Lower lobe of right lung (tissue), 2 donors: ENCODE measurements at regions not wholly inside any gene's neighbourhood (a gene's known extent, or its start where the extent isn't known, plus 50 kb on each side); places are given as distances from the start of the nearest gene placed in this dataset.

Source experiments
- ATAC-seq, 2 donors: fragments of 200-7000 bp; cut with Tn5 transposase; one replicate each; pipeline ENCODE4 v1.9.1; 2020 to 2022; ENCODE audit warnings: mild to moderate bottlenecking in 2 of 2, moderate library complexity in 2 of 2
- DNase-seq: peaks from one replicate; pipeline ENCODE4 v3.0.0-alpha.2; 2020
- H3K27ac ChIP-seq: fragments of 200-600 bp; one replicate; pipeline ENCODE4 v1.8.0; 2022
- H3K27me3 ChIP-seq: fragments of 200-600 bp; one replicate; pipeline ENCODE4 v1.8.0; 2022; ENCODE audit warnings: low read depth
- H3K36me3 ChIP-seq: fragments of 200-600 bp; one replicate; pipeline ENCODE4 v1.8.0; 2022; ENCODE audit warnings: mild to moderate bottlenecking
- H3K4me1 ChIP-seq: fragments of 200-600 bp; one replicate; pipeline ENCODE4 v1.8.0; 2022
- H3K4me3 ChIP-seq: fragments of 200-600 bp; one replicate; pipeline ENCODE4 v1.8.0; 2022; ENCODE audit warnings: mild to moderate bottlenecking
- H3K9me3 ChIP-seq: fragments of 200-600 bp; one replicate; pipeline ENCODE4 v1.8.0; 2022
- CTCF ChIP-seq: fragments of 200-600 bp; IDR thresholded peaks from one replicate; pipeline ENCODE4 v1.8.0; 2022; ENCODE audit warnings: antibody characterized with exemption, mild to moderate bottlenecking
- intact Hi-C: fragments of 100-400 bp; cut with DNase I; formaldehyde crosslinking; loops from one replicate; pipeline ENCODE4 v1.11.0; 2022
- donor health status: DM: no; HTN: yes; CAD: no; lungs with severe emphysema.

- H3K9me3 ChIP-seq, result no peaks in the 10 kb centered on the region
- no peak overlapping the region for H3K4me3 ChIP-seq
- H3K36me3 ChIP-seq, result no peaks in the 10 kb centered on the region
- ATAC-seq (no peak), DNase-seq (no peak)
- peaks cover 3% of the 10 kb centered on the region for H3K27me3 ChIP-seq
- peaks cover 7% of the 10 kb centered on the region for H3K4me1 ChIP-seq
- TF ChIP-seq CTCF, result no peak
- no peak overlapping the region for H3K27ac ChIP-seq
- intact Hi-C loops, result no loop called here
These were observed 173.2 kb upstream of the MVB12B start for GRCh38 chr9:126153382-126153781.

GRCh38 chr9:126154182-126154827, 172.3 kb upstream of the MVB12B start:
- no peaks in the 10 kb centered on the region for H3K9me3 ChIP-seq
- no peaks in the 10 kb centered on the region for H3K36me3 ChIP-seq
- intact Hi-C loops, result no loop called here
- ATAC-seq (no peak), DNase-seq (no peak)
- H3K27me3 ChIP-seq, result no peaks in the 10 kb centered on the region
- H3K4me1 ChIP-seq, result peaks cover 7% of the 10 kb centered on the region
- no peak overlapping the region for H3K4me3 ChIP-seq
- no peak overlapping the region for H3K27ac ChIP-seq
- TF ChIP-seq CTCF, result no peak

GRCh38 chr9:126154869-126155268, 171.8 kb upstream of the MVB12B start:
- Histone ChIP-seq H3K4me1 (peaks cover 7% of the 10 kb centered on the region), H3K27me3 (peaks cover 5% of the 10 kb centered on the region), H3K4me3 (no peak overlapping the region), H3K27ac (no peak overlapping the region), H3K36me3 (no peaks in the 10 kb centered on the region), H3K9me3 (no peaks in the 10 kb centered on the region)
- ATAC-seq, result no peak
- intact Hi-C loops, result no loop called here
- DNase-seq, result no peak
- no peak for TF ChIP-seq CTCF

GRCh38 chr9:126155756-126156664, 170.6 kb upstream of the MVB12B start:
- H3K36me3 ChIP-seq, result no peaks in the 10 kb centered on the region
- no peaks in the 10 kb centered on the region for H3K9me3 ChIP-seq
- peaks cover 4% of the 10 kb centered on the region for H3K4me1 ChIP-seq
- H3K27ac ChIP-seq, result no peak overlapping the region
- no peak for TF ChIP-seq CTCF
- intact Hi-C loops, result no loop called here
- H3K4me3 ChIP-seq, result no peak overlapping the region
- ATAC-seq (no peak), DNase-seq (no peak)
- H3K27me3 ChIP-seq, result peaks cover 5% of the 10 kb centered on the region

- no peak overlapping the region for H3K27ac ChIP-seq
- H3K36me3 ChIP-seq, result no peaks in the 10 kb centered on the region
- no peaks in the 10 kb centered on the region for H3K4me1 ChIP-seq
- intact Hi-C loops, result no loop called here
- H3K4me3 ChIP-seq, result no peak overlapping the region
- TF ChIP-seq CTCF, result no peak
- ATAC-seq (no peak), DNase-seq (no peak)
- H3K9me3 ChIP-seq, result no peaks in the 10 kb centered on the region
- peaks cover 5% of the 10 kb centered on the region for H3K27me3 ChIP-seq
These were observed 169.7 kb upstream of the MVB12B start for GRCh38 chr9:126156898-126157297.
